ENCODE measurements at regions not wholly inside any gene's neighbourhood (a gene's known extent, or its start where the extent isn't known, plus 50 kb on each side); places are given as distances from the start of the nearest gene placed in this dataset.

GRCh38 chr1:102420034-102420433, 423.3 kb upstream of the OLFM3 start:
- Histone ChIP-seq H3K36me3 (no peaks in the 10 kb centered on the region), H3K4me1 (no peaks in the 10 kb centered on the region), H3K4me3 (no peak overlapping the region), H3K27ac (no peak overlapping the region), H3K9me3 (no peaks in the 10 kb centered on the region), H3K27me3 (no peaks in the 10 kb centered on the region)
- no peak for DNase-seq
- intact Hi-C loops (cut with DNase I; ENCODE audit: low total_unique reads), result no loop called here
- TF ChIP-seq CTCF (IDR thresholded peaks at IDR 0.05) (no peak), POLR2AphosphoS5 (IDR thresholded peaks at IDR 0.05) (no peak), EP300 (IDR thresholded peaks at IDR 0.05; ENCODE audit: low read depth) (no peak), POLR2A (IDR thresholded peaks at IDR 0.05) (no peak)
- in situ Hi-C loops (cut with MboI; ENCODE audit: low pct_ligation_motif_present in 1 of 4, low pct_unique_long_range_greater_than_20kb in 1 of 4, low sequenced_read_pairs in 3 of 4), result no loop called here
- 18 to 31% methylated on average over 1 of the region's 1 CpG for WGBS, 2 donors (ENCODE audit: low coverage in 1 of 2)
